HG03571 (cell line): ENCODE measurements at regions not wholly inside any gene's neighbourhood (a gene's known extent, or its start where the extent isn't known, plus 50 kb on each side); places are given as distances from the start of the nearest gene placed in this dataset.
A peak's percentile ranks its signal among the peaks of the same experiment; 100 is the strongest.

ENCODE experiments used
- ATAC-seq: cut with Tn5 transposase; IDR thresholded peaks from one replicate; pipeline ENCODE4 v1.9.1; 2021; ENCODE audit not compliant: unreplicated experiment

GRCh38 chr2:133766164-133766832 lies 198.0 kb upstream of the NCKAP5 start:
- ATAC-seq: no peak

- ATAC-seq: no peak
These were observed 200.0 kb upstream of the NCKAP5 start for GRCh38 chr2:133768256-133768655.

- ATAC-seq: no peak
These were observed 200.6 kb upstream of the NCKAP5 start for GRCh38 chr2:133768658-133769435.

- no peak for ATAC-seq
These were observed 205.8 kb upstream of the NCKAP5 start for GRCh38 chr2:133773854-133774653.

- ATAC-seq: no peak
These were observed 206.4 kb upstream of the NCKAP5 start for GRCh38 chr2:133774654-133775015.

- no peak for ATAC-seq
These were observed 208.8 kb upstream of the NCKAP5 start for GRCh38 chr2:133776936-133777573.

GRCh38 chr2:133777574-133777960 lies 209.3 kb upstream of the NCKAP5 start:
- no peak for ATAC-seq

- ATAC-seq: peak; percentile 58
These were observed 212.1 kb upstream of the NCKAP5 start for GRCh38 chr2:133780099-133780996.

GRCh38 chr2:133780997-133781513 lies 212.8 kb upstream of the NCKAP5 start:
- no peak for ATAC-seq

GRCh38 chr2:133787207-133787606 lies 218.9 kb upstream of the NCKAP5 start:
- no peak for ATAC-seq

GRCh38 chr2:133787651-133788050 lies 219.4 kb upstream of the NCKAP5 start:
- ATAC-seq: no peak

- ATAC-seq: no peak
These were observed 220.1 kb upstream of the NCKAP5 start for GRCh38 chr2:133788386-133788785.

- no peak for ATAC-seq
These were observed 221.5 kb upstream of the NCKAP5 start for GRCh38 chr2:133789743-133790142.

GRCh38 chr2:133790711-133791110 lies 222.4 kb upstream of the NCKAP5 start:
- ATAC-seq: no peak

GRCh38 chr2:133791191-133791590 lies 222.9 kb upstream of the NCKAP5 start:
- no peak for ATAC-seq

- ATAC-seq: no peak
These were observed 224.0 kb upstream of the NCKAP5 start for GRCh38 chr2:133792223-133792622.

- ATAC-seq: no peak
These were observed 225.9 kb upstream of the NCKAP5 start for GRCh38 chr2:133794114-133794513.

GRCh38 chr2:133801946-133802345 lies 233.7 kb upstream of the NCKAP5 start:
- ATAC-seq: no peak

GRCh38 chr2:133802409-133803039 lies 234.3 kb upstream of the NCKAP5 start:
- no peak for ATAC-seq

GRCh38 chr2:133806564-133806963 lies 238.3 kb upstream of the NCKAP5 start:
- ATAC-seq: no peak
